HG03175 (cell line): ENCODE measurements at regions not wholly inside any gene's neighbourhood (a gene's known extent, or its start where the extent isn't known, plus 50 kb on each side); places are given as distances from the start of the nearest gene placed in this dataset.
"Not testable (repeated sequence)": the region's sequence is repeated elsewhere in the genome, so short reads cannot be mapped to it uniquely, and the experiment has no call there.

Experiments used
- ATAC-seq: cut with Tn5 transposase; IDR thresholded peaks from one replicate; pipeline ENCODE4 v1.9.1; 2021; ENCODE audit warnings: mild to moderate bottlenecking, moderate library complexity; ENCODE audit not compliant: unreplicated experiment

DNA sequence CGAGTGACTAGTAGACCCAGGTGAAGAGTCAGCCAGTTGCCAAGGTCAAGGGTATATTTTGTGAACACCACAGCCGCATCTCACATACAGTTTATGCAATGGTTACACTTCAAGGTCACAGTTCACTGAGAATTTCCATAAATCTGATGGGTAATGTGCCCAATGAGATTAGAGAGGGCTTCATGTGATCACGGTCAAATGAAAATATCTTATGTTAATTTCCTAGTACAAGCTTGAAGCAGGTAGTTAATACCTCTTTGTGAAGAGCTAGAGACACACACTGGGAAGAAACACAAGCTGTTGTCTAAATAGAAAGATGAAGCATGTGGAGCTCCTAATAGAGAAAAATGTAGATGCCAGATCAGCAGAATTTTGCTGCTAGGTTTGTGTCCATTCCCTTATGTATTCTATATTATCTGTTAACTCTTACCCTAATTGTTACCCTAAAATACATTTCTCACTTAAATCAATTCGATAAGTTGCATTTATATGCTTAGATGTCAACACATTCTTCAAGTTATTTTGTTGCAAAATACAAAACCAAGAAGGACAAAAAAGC, 136.0 kb downstream of the NR2F2 start:
- no peak for ATAC-seq

DNA sequence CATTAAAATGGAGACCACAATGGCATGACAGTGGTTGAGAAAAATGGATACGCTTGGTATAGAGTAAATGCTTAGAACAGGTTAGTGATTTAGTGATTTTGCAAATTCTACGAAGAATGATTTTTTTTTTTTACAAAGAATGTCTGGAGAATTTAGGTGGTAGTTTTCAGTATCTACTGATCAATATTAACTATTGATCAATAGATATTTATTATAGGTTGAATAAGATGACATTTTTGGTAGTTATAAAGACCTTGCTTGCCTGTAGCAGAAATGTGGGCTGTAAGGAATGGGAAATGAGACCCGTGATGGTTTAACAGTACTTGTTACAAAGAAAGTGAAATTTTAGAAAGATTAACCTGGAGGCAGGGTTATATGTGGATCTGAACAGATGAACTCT, 137.5 kb downstream of the NR2F2 start:
- no peak for ATAC-seq

DNA sequence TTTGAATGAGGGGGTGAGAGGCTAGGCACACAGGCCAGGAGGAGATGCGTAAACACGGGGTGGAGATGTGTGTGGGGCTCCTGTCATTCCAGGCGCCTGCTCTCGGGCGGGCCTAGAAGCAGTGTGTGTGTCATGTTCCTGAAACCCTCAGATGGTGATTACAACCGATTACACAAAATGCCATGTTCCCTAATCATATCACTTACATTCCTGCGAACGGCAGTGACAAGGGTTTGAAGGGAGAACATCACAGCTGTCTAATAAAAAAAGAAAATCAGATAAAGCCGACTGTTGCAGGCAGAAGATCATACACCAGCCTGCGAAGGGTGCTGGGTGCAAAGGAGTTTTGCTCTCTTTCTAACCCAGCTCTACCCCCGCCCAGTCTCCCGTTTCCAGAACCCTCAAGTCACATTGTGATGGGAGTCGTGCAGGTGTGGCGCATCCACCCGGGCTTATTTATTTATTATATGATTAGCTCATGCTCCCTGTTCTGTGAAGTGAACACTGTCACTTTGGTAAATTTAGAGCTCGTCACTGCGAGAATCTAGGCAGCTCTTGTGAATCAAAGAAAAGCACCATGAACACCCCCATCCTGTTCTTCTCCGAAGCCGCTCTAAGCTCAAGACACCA, 140.3 kb downstream of the NR2F2 start:
- no peak for ATAC-seq

DNA sequence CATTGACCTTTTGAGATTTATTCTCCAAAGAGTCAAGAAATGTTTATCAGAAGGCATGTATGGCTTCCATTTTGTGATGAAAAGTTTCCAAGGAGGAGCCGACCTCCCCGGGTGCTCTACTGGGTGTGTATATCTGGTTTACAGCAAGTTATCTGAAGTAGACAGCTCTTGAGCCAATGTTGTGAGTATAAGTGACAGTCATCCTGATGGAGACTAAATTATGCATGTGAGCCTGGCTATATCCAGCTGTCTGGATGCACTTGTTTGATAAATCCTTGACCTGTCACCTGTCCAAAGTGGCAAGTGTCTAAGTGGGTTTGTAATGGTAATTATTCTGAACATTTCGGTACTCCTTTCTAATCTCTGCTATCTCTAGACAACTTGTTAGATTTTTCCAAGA, 142.2 kb downstream of the NR2F2 start:
- no peak for ATAC-seq

DNA sequence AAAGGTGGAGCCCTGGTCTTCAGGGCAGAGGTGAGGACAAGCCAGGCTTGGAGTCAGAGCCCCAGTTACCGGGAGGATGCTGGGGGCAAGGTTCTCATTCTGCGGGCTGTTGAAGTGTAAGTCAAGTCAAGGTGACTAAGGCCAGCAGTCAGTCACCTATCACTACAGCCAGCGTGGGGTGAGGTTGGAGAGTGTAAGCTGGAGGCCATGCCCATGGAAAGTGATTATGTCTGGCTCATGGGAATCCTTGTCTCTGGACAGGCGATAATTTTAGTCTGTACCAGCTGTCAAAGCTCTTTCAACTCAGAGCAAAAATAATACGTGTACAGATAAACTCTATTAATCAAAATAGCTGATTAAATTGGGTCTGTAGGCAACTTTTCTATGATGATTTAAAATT, 143.1 kb downstream of the NR2F2 start:
- ATAC-seq, result no peak

GRCh38 chr15:96474231-96474664, 143.7 kb downstream of the NR2F2 start:
- no peak for ATAC-seq

DNA sequence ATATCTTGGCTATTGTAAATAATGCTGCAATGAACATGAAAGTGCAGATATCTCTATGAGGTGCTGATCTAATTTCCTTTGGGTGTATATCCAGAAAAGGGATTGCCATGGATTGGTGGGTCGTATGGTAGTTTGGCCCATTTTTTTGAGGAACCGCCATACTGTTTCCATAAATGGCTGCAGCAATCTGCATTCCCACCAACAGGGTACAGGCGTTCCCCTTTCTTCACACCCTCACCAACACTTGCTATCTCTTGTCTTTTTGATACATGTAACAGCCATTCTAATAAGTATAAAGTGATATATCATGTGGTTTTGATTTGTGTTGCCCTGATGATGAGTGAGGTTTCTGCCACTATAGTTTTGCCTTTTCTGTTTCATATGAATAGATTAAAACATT, 146.7 kb downstream of the NR2F2 start:
- no peak for ATAC-seq

GRCh38 chr15:96484412-96484811, 153.9 kb downstream of the NR2F2 start:
- not testable (repeated sequence) for ATAC-seq

DNA sequence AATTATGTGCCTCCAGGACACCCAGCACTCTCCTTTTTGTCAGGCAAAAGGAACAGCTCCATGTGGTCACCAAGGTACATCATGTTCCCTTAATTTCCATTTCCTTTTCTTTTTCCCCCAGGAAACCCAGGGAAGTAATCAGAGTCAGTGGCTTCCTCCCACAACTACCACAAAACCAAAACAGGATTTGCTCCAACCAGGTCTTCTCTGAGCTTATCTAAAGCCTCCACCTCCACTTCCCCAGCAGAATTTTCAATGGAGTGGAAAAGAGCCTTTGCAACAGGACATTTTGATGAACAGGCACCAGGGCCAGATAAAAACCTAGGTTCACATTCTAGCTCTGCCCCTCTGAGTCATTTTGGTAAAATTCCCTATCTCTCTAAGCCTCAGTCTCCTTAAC, 154.3 kb downstream of the NR2F2 start:
- no peak for ATAC-seq

DNA sequence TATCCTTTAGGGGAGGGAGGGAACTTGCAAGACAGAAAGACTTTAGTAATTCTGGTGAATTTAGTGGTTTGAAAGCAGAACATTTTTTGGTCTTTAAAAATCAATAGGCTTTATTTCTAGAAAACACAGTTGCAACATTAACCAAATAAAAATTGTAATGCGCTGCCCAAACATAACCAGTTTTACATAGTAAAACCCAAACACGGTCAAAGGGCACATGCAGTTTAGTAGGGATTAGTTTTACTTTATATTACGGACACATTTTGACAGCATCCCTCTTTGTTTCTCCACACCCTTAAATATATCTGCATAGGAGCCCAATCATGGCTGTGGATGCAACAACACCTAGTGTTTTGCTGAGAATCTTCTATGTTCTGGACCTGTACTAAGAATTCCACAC, 156.7 kb downstream of the NR2F2 start:
- ATAC-seq, result no peak

- not testable (repeated sequence) for ATAC-seq
These were observed 160.7 kb downstream of the NR2F2 start for GRCh38 chr15:96491066-96491699.

GRCh38 chr15:96491700-96492644, 161.5 kb downstream of the NR2F2 start:
- not testable (repeated sequence) for ATAC-seq

DNA sequence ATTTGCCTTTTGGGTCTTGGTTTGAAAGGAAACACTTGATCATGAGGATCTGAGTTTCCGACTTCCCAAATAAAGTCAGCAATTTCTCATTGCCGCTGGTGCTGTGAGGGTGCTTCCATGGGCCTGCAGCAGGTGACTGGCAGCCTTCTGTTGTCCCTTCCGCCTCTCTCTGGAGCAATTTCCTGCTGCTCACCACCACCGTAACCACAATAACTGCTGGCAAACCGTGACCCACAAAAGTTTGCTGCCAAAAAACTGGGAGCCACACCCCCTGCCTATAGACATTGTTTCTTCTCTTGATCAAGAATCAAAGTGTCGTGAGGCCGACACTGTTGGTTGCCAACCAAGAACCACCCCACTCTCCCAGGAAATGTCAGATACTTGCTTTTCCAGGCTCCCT, 164.0 kb downstream of the NR2F2 start:
- ATAC-seq, result no peak

DNA sequence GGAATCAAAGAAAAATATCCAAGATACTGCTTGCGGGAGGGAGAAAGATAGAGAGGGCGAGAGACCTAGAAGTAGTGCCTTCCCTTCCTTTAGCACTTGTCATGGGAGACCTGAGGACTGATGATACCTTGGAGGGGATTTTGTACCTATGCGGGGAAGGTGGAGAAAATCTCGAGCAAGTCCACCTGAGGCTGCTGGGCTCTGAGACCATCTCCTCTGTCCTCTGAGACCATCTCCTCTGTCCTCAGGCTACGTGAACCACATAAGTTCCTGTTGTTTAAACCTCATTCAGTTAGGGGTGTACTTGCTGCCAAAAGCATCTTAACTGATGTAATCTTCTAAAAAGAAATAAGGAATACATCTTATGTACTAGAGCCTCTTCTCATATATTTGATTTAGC, 164.9 kb downstream of the NR2F2 start:
- no peak for ATAC-seq

GRCh38 chr15:96497951-96498350, 167.5 kb downstream of the NR2F2 start:
- ATAC-seq, result no peak

GRCh38 chr15:96500508-96500907, 170.0 kb downstream of the NR2F2 start:
- no peak for ATAC-seq

- ATAC-seq, result no peak
These were observed 170.9 kb downstream of the NR2F2 start for GRCh38 chr15:96501362-96501761.

- ATAC-seq, result no peak
These were observed 171.7 kb downstream of the NR2F2 start for GRCh38 chr15:96502196-96502595.

GRCh38 chr15:96503276-96503675, 172.8 kb downstream of the NR2F2 start:
- no peak for ATAC-seq

GRCh38 chr15:96504371-96504770, 173.9 kb downstream of the NR2F2 start:
- ATAC-seq, result no peak

DNA sequence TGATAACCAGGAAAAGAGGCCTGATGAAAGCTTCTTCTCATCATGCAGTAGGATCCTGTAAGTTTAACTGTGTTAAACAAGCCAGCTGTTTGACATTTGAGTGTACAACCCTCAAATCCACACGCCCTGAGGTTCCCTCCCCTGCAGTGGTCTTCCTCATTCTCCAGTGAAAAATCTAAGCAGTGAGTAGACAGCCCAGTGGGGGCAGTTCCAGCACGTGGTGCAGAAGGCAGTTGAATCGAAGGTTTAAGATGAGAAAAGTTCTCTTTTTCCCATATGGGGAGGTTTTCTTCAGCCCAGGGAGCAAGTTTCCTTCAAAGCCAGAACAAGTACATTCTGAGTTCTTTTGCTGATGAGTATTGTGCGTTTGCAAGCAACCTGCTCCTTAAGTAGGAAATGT, 174.5 kb downstream of the NR2F2 start:
- no peak for ATAC-seq
